ENCODE measurements at regions not wholly inside any gene's neighbourhood (a gene's known extent, or its start where the extent isn't known, plus 50 kb on each side); places are given as distances from the start of the nearest gene placed in this dataset.

DNA sequence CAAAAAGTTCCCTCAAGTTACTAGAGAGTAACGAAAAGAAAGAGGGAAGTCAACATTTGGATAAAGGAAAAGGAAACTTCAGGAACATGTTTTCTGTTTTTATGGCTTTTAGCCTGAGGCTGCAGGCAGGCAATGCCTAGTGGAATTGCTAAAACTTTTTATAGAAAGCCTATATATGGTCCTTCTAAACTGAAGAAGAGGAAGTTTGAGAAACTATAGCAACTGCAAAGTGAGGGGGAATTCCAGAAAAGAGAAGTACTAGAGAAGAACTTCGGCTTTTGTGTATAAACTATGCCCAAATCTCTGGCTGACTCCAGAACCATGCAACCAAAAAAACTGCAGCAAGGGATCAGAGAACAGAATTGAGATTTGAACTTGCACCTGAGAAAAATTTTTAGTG is 74.3 kb upstream of the ARHGAP42 start:
- no peak overlapping the region for H3K4me3 ChIP-seq (ENCODE audit: low read length in 3 of 3)
- H3K27me3 ChIP-seq (ENCODE audit: control insufficient read depth, insufficient read depth, low read length): no peaks in the 10 kb centered on the region
- H3K27ac ChIP-seq (ENCODE audit: low read depth in 2 of 2, low read length in 2 of 2): no peak overlapping the region
- H3K9me3 ChIP-seq (ENCODE audit: control insufficient read depth in 2 of 3, insufficient read depth in 1 of 3, low read length in 3 of 3): peaks cover 0 to 3% (median 0%) of the 10 kb centered on the region in 3 donors
- no peak for DNase-seq
- no peaks in the 10 kb centered on the region for H3K4me1 ChIP-seq (ENCODE audit: control insufficient read depth in 2 of 3, insufficient read depth in 2 of 3, low read depth in 1 of 3, low read length in 3 of 3)
- TF ChIP-seq CTCF (IDR thresholded peaks at IDR 0.05; ENCODE audit: borderline replicate concordance, extremely low read depth, insufficient read depth): no peak
- intact Hi-C loops (cut with DNase I): no loop called here
- H3K9ac ChIP-seq (ENCODE audit: low read length in 3 of 3): no peak overlapping the region
- H3K36me3 ChIP-seq (ENCODE audit: control insufficient read depth in 2 of 3, insufficient read depth in 3 of 3, low read length in 3 of 3): no peaks in the 10 kb centered on the region
- FAIRE-seq: no peak

- Histone ChIP-seq H3K9me3 (ENCODE audit: control insufficient read depth in 2 of 3, insufficient read depth in 1 of 3, low read length in 3 of 3) (peaks cover 0 to 12% (median 7%) of the 10 kb centered on the region in 3 donors), H3K9ac (ENCODE audit: low read length in 3 of 3) (no peak overlapping the region), H3K36me3 (ENCODE audit: control insufficient read depth in 2 of 3, insufficient read depth in 3 of 3, low read length in 3 of 3) (no peaks in the 10 kb centered on the region), H3K27me3 (ENCODE audit: control insufficient read depth, insufficient read depth, low read length) (no peaks in the 10 kb centered on the region), H3K4me3 (ENCODE audit: low read length in 3 of 3) (no peak overlapping the region), H3K27ac (ENCODE audit: low read depth in 2 of 2, low read length in 2 of 2) (no peak overlapping the region), H3K4me1 (ENCODE audit: control insufficient read depth in 2 of 3, insufficient read depth in 2 of 3, low read depth in 1 of 3, low read length in 3 of 3) (no peaks in the 10 kb centered on the region)
- no peak for TF ChIP-seq CTCF (IDR thresholded peaks at IDR 0.05; ENCODE audit: borderline replicate concordance, extremely low read depth, insufficient read depth)
- intact Hi-C loops (cut with DNase I): no loop called here
- no peak for FAIRE-seq
- DNase-seq: no peak
Measured at GRCh38 chr11:100618914-100619313, 68.2 kb upstream of the ARHGAP42 start.

- H3K4me1 ChIP-seq (ENCODE audit: control insufficient read depth in 2 of 3, insufficient read depth in 2 of 3, low read depth in 1 of 3, low read length in 3 of 3): no peaks in the 10 kb centered on the region
- peaks cover 0 to 12% (median 7%) of the 10 kb centered on the region in 3 donors for H3K9me3 ChIP-seq (ENCODE audit: control insufficient read depth in 2 of 3, insufficient read depth in 1 of 3, low read length in 3 of 3)
- DNase-seq: no peak
- H3K9ac ChIP-seq (ENCODE audit: low read length in 3 of 3): no peak overlapping the region
- intact Hi-C loops (cut with DNase I): no loop called here
- H3K36me3 ChIP-seq (ENCODE audit: control insufficient read depth in 2 of 3, insufficient read depth in 3 of 3, low read length in 3 of 3): no peaks in the 10 kb centered on the region
- H3K27me3 ChIP-seq (ENCODE audit: control insufficient read depth, insufficient read depth, low read length): no peaks in the 10 kb centered on the region
- H3K4me3 ChIP-seq (ENCODE audit: low read length in 3 of 3): no peak overlapping the region
- no peak for TF ChIP-seq CTCF (IDR thresholded peaks at IDR 0.05; ENCODE audit: borderline replicate concordance, extremely low read depth, insufficient read depth)
- no peak for FAIRE-seq
- H3K27ac ChIP-seq (ENCODE audit: low read depth in 2 of 2, low read length in 2 of 2): no peak overlapping the region
Measured at GRCh38 chr11:100619484-100619883, 67.6 kb upstream of the ARHGAP42 start.

- Histone ChIP-seq H3K27me3 (ENCODE audit: control insufficient read depth, insufficient read depth, low read length) (no peaks in the 10 kb centered on the region), H3K9ac (ENCODE audit: low read length in 3 of 3) (no peak overlapping the region), H3K4me1 (ENCODE audit: control insufficient read depth in 2 of 3, insufficient read depth in 2 of 3, low read depth in 1 of 3, low read length in 3 of 3) (no peaks in the 10 kb centered on the region), H3K4me3 (ENCODE audit: low read length in 3 of 3) (no peak overlapping the region), H3K27ac (ENCODE audit: low read depth in 2 of 2, low read length in 2 of 2) (no peak overlapping the region), H3K9me3 (ENCODE audit: control insufficient read depth in 2 of 3, insufficient read depth in 1 of 3, low read length in 3 of 3) (peaks cover 0 to 12% (median 7%) of the 10 kb centered on the region in 3 donors), H3K36me3 (ENCODE audit: control insufficient read depth in 2 of 3, insufficient read depth in 3 of 3, low read length in 3 of 3) (no peaks in the 10 kb centered on the region)
- DNase-seq: no peak
- intact Hi-C loops (cut with DNase I): no loop called here
- TF ChIP-seq CTCF (IDR thresholded peaks at IDR 0.05; ENCODE audit: borderline replicate concordance, extremely low read depth, insufficient read depth): no peak
- FAIRE-seq: no peak
Measured at GRCh38 chr11:100622404-100622803, 64.7 kb upstream of the ARHGAP42 start.
